Omental fat pad (tissue), 3 donors: ENCODE measurements at regions not wholly inside any gene's neighbourhood (a gene's known extent, or its start where the extent isn't known, plus 50 kb on each side); places are given as distances from the start of the nearest gene placed in this dataset.

Experiments used
- ATAC-seq: fragments of 150-250 bp; one replicate; pipeline ENCODE4 v1.9.1; 2016; ENCODE audit warnings: mild to moderate bottlenecking, moderate library complexity; ENCODE audit not compliant: low FRiP score
- DNase-seq: peaks from one replicate; pipeline ENCODE4 v3.0.0-alpha.2; 2019; ENCODE audit warnings: low spot score
- TF ChIP-seq, protein P1 (sequence below), 3 donors: fragments of 450-650 bp; IDR thresholded peaks; one replicate each; pipeline ENCODE4 v1.5.1; 2016 to 2017; ENCODE audit warnings: antibody characterized with exemption in 3 of 3, mild to moderate bottlenecking in 3 of 3, moderate library complexity in 2 of 3

GRCh38 chr2:65864619-65865018, 432.2 kb upstream of the SPRED2 start:
- DNase-seq = no peak
- TF ChIP-seq, protein P1, sequence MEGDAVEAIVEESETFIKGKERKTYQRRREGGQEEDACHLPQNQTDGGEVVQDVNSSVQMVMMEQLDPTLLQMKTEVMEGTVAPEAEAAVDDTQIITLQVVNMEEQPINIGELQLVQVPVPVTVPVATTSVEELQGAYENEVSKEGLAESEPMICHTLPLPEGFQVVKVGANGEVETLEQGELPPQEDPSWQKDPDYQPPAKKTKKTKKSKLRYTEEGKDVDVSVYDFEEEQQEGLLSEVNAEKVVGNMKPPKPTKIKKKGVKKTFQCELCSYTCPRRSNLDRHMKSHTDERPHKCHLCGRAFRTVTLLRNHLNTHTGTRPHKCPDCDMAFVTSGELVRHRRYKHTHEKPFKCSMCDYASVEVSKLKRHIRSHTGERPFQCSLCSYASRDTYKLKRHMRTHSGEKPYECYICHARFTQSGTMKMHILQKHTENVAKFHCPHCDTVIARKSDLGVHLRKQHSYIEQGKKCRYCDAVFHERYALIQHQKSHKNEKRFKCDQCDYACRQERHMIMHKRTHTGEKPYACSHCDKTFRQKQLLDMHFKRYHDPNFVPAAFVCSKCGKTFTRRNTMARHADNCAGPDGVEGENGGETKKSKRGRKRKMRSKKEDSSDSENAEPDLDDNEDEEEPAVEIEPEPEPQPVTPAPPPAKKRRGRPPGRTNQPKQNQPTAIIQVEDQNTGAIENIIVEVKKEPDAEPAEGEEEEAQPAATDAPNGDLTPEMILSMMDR (IDR thresholded peaks at IDR 0.05) = no peak
- no peak for ATAC-seq

GRCh38 chr2:65863713-65864112, 431.3 kb upstream of the SPRED2 start:
- TF ChIP-seq, protein P1 (IDR thresholded peaks at IDR 0.05) = no peak
- no peak for DNase-seq
- ATAC-seq = no peak

GRCh38 chr2:65856928-65857327, 424.5 kb upstream of the SPRED2 start:
- TF ChIP-seq, protein P1 (IDR thresholded peaks at IDR 0.05) = no peak
- ATAC-seq (no peak), DNase-seq (no peak)

GRCh38 chr2:65856423-65856822, 424.0 kb upstream of the SPRED2 start:
- ATAC-seq = no peak
- TF ChIP-seq, protein P1 (IDR thresholded peaks at IDR 0.05) = no peak
- DNase-seq = no peak

DNA sequence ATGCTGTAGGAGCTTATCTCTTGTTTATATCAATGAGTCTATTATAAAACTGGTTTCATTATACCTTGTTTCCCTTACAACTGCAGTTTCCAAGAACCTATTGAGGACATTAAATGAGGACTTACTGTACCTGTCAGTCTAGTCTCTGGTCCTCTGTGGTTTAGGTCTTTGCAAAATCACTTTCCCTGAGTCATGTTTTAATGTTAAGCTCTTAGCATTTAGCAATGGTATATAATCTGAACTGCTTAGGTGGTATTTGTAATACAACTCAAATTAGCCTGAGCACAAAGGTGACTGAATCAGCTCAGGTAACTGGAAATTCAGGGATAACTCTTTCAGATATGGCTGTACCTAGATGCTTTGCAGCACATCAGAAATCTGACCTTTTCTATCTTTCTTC, 418.3 kb upstream of the SPRED2 start:
- no peak for ATAC-seq
- DNase-seq = no peak
- TF ChIP-seq, protein P1 (IDR thresholded peaks at IDR 0.05) = no peak

DNA sequence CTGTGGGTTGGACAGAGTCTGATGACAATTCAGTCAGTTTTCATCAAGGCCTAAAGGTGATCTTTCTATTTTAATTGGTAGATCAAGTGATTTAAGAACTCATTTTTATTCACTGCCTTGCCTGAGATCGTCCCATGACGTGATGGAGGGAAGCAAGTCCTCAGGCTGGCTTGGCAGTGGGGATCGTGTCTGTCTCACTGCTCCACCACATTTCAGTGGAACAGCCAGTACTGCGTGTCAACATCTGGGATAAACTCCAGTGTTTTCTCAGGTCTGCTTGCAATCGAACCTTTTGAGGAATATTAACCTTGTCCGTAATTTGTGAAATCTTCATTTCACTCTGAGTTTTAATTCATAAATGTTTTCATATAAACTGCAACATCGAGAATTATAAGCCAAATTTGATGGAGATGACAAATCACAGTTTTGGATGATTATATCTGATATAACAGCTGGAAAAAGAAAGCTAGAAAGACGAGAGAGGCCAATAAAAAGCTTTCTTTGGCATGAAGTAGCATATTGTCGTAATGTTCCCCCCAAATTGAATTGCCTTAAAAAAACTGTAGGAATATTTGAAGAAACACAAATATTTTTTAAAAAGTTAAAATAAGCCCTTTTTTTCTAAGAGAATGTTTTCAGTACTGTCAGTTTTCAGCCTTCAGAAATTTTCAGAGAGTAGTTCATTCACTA, 414.7 kb upstream of the SPRED2 start:
- TF ChIP-seq, protein P1 (IDR thresholded peaks at IDR 0.05) = no peak
- ATAC-seq (no peak), DNase-seq (no peak)

DNA sequence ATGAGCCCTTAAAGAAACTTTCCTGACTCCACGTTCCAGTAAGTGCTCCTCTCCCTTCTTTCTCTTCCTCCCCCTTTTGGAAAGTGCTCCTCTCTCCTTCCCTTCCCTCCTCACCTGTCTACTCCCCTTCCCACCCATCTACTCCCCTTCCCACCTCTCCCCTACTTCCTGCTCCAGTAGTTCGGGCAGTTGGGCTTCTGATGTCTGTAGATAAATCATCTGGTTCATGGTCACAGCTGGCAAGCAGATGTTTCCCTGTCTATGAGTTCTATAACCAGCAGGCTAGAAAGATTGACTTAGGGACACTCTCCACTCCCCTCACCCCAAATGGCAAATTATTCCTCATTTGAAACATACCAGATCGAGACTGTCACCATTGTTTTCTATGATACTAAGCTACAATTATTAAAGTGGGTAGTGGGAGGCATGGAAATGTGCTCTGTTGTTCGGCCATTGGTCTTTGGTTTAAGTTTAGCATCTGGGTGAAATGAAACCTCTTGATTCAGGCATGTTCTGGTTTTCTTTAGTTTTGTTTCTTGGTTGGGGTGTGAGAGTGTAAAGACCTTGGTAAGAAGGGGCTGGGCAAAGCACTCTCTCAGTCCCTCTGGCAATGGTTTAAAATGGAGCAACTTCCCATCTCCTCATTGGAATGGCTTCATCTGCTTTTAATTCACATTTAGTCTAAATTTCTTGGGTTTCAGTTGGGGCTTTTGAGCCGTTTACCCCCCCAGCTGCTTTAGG, 413.2 kb upstream of the SPRED2 start:
- no peak for DNase-seq
- TF ChIP-seq, protein P1 (IDR thresholded peaks at IDR 0.05) = no peak
- no peak for ATAC-seq
